ENCODE measurements at regions not wholly inside any gene's neighbourhood (a gene's known extent, or its start where the extent isn't known, plus 50 kb on each side); places are given as distances from the start of the nearest gene placed in this dataset.
"Not testable (repeated sequence)": the region's sequence is repeated elsewhere in the genome, so short reads cannot be mapped to it uniquely, and the experiment has no call there.

GRCh38 chr3:5888851-5889250 lies 701.3 kb downstream of the EDEM1 start:
- no peak for DNase-seq

- DNase-seq = no peak
Observed at GRCh38 chr3:5889374-5889773, 701.9 kb downstream of the EDEM1 start.

GRCh38 chr3:5891711-5892110 lies 704.2 kb downstream of the EDEM1 start:
- DNase-seq = no peak

- no peak for DNase-seq
Observed at GRCh38 chr3:5898106-5898505, 710.6 kb downstream of the EDEM1 start.

- DNase-seq = no peak
Observed at GRCh38 chr3:5899014-5899761, 711.7 kb downstream of the EDEM1 start.

GRCh38 chr3:5917932-5918331 lies 730.4 kb downstream of the EDEM1 start:
- no peak for DNase-seq

- no peak for DNase-seq
Observed at GRCh38 chr3:5918626-5919025, 731.1 kb downstream of the EDEM1 start.

GRCh38 chr3:5929027-5929426 lies 741.5 kb downstream of the EDEM1 start:
- DNase-seq = no peak

- not testable (repeated sequence) for DNase-seq
Observed at GRCh38 chr3:5944061-5944460, 756.6 kb downstream of the EDEM1 start.

GRCh38 chr3:5948084-5948483 lies 760.6 kb downstream of the EDEM1 start:
- no peak for DNase-seq

- DNase-seq = no peak
Observed at GRCh38 chr3:5951026-5951425, 763.5 kb downstream of the EDEM1 start.

- DNase-seq = no peak
Observed at GRCh38 chr3:5972586-5972985, 785.1 kb downstream of the EDEM1 start.

- DNase-seq = no peak
Observed at GRCh38 chr3:5974630-5975322, 787.3 kb downstream of the EDEM1 start.

- DNase-seq = no peak
Observed at GRCh38 chr3:5977331-5977730, 789.8 kb downstream of the EDEM1 start.

GRCh38 chr3:5980475-5980874 lies 793.0 kb downstream of the EDEM1 start:
- no peak for DNase-seq

GRCh38 chr3:5994651-5995050 lies 807.1 kb downstream of the EDEM1 start:
- DNase-seq = no peak

GRCh38 chr3:6018456-6018855 lies 830.9 kb downstream of the EDEM1 start:
- DNase-seq = no peak

GRCh38 chr3:6022621-6023020 lies 835.1 kb downstream of the EDEM1 start:
- no peak for DNase-seq

- no peak for DNase-seq
Observed at GRCh38 chr3:6025032-6025431, 835.9 kb upstream of the GRM7 start.

GRCh38 chr3:6030648-6031047 lies 830.3 kb upstream of the GRM7 start:
- DNase-seq = not testable (repeated sequence)

GRCh38 chr3:6035626-6036025 lies 825.3 kb upstream of the GRM7 start:
- DNase-seq = no peak

- DNase-seq = no peak
Observed at GRCh38 chr3:6039971-6040370, 820.9 kb upstream of the GRM7 start.

GRCh38 chr3:6041894-6042293 lies 819.0 kb upstream of the GRM7 start:
- no peak for DNase-seq

GRCh38 chr3:6047016-6047415 lies 813.9 kb upstream of the GRM7 start:
- DNase-seq = no peak

GRCh38 chr3:6060251-6060650 lies 800.7 kb upstream of the GRM7 start:
- no peak for DNase-seq
